ENCODE measurements at regions not wholly inside any gene's neighbourhood (a gene's known extent, or its start where the extent isn't known, plus 50 kb on each side); places are given as distances from the start of the nearest gene placed in this dataset.

DNA sequence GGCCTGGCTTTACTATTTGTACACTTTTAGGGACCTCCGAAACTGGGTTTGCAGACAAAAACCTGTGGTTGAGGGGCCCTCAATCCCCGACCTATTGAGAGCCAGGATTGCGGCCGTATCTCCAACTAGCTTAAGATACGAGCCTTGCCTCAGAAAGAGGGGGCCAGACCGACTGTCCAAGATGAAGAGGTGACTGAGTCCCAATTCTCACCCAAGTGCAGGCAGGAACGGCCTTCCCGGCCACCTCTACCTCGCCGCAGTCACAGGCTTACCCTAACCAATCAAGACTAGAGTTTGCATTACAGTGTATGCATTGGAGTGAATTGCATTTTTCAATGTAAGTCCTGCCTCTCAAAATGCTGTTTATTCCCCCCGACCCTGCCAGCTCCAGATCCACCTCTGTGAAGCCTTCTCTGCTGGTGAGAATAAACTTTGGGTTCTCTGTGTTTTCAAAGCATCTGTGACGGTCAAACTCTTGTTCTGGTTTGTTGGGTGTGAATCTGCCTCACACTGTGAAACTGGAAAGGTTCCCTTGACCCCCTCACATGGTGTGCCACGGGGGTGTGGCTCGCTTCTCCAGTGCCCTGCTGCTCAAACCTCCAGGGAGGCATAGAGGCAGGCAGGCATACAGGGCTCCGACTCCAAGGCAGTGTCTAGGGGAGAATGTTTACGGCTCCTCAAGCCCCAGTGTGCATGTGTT, 62.2 kb upstream of the WLS start:
- DNase-seq, result no peak
- no peaks in the 10 kb centered on the region for H3K4me1 Mint-ChIP-seq (ENCODE audit: low read depth in 2 of 2)
- no peak for ATAC-seq (replicated peaks)
- no peak overlapping the region for H3K27ac Mint-ChIP-seq
- H3K27me3 Mint-ChIP-seq, result no peaks in the 10 kb centered on the region
- no peak overlapping the region for H3K4me3 Mint-ChIP-seq
- peaks cover 8 to 10% of the 10 kb centered on the region in 2 donors for H3K9me3 Mint-ChIP-seq
- no peaks in the 10 kb centered on the region for H3K36me3 Mint-ChIP-seq (ENCODE audit: insufficient read depth)

DNA sequence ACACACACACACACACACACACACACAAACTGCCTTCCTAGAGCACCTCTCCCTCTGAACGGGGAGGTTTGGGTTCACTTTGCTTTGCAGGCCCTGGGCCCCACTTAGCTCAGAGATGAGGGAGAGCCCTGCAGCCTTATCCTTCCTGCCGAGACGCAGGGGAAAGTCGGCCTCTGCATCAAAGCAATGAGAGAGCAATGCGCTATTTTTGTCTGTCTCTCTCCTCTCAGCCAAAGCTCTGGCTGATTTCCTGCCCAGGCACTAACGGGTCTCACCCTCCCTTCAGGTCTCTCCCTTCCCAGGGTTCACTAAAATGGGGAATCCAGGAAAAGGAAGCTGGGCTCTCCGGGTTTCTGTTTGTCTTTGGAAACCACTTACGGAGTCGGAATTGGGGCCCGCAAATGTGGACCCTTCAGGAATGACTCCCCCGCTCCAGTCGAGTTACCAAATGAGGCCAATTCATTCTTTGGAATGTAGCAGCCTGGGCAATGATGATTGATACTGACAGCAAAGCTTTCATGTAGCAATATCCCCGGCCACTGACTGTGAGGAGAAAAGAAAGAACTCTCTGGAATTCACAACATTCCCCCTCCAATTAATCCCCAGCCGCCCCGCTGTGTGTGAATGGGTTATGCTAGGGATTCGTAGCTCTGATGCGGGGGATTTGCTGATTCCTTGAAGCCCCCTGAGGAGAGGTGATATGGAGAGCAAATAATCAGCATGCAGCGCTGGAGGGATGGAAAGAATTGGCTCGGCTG, 61.5 kb upstream of the WLS start:
- DNase-seq, result no peak
- no peak overlapping the region for H3K4me3 Mint-ChIP-seq

DNA sequence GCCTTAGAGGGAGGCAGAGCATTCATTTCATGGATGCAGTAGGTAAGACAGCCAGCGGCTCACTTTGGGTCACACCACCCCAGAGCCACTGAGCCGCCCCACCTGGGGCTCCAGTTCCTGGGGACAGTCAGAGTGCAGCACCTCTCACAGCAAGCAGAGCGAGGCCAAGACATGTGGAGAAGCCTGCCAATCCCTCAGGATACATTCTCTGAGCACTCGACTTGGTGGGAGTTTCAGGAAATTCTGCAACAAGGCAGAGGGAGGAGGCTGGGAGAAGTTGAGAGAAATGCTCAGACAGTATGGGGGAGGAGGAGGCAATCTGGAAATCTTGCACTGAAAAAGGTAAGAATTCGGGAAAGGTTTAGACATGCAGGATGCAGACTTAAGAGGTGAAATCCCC, 60.8 kb upstream of the WLS start:
- Mint-ChIP-seq H3K4me3 (no peak overlapping the region), H3K27me3 (no peaks in the 10 kb centered on the region), H3K9me3 (peaks cover 6 to 10% of the 10 kb centered on the region in 2 donors), H3K4me1 (ENCODE audit: low read depth in 2 of 2) (no peaks in the 10 kb centered on the region), H3K36me3 (ENCODE audit: insufficient read depth) (no peaks in the 10 kb centered on the region), H3K27ac (no peak overlapping the region)
- DNase-seq (no peak), ATAC-seq (replicated peaks) (no peak)

More for the DNA sequence above, 61.5 kb upstream of the WLS start:
- Mint-ChIP-seq H3K9me3 (peaks cover 8 to 10% of the 10 kb centered on the region in 2 donors), H3K36me3 (ENCODE audit: insufficient read depth) (no peaks in the 10 kb centered on the region), H3K27ac (no peak overlapping the region), H3K4me1 (ENCODE audit: low read depth in 2 of 2) (no peaks in the 10 kb centered on the region), H3K27me3 (no peaks in the 10 kb centered on the region)
- no peak for ATAC-seq (replicated peaks)

DNA sequence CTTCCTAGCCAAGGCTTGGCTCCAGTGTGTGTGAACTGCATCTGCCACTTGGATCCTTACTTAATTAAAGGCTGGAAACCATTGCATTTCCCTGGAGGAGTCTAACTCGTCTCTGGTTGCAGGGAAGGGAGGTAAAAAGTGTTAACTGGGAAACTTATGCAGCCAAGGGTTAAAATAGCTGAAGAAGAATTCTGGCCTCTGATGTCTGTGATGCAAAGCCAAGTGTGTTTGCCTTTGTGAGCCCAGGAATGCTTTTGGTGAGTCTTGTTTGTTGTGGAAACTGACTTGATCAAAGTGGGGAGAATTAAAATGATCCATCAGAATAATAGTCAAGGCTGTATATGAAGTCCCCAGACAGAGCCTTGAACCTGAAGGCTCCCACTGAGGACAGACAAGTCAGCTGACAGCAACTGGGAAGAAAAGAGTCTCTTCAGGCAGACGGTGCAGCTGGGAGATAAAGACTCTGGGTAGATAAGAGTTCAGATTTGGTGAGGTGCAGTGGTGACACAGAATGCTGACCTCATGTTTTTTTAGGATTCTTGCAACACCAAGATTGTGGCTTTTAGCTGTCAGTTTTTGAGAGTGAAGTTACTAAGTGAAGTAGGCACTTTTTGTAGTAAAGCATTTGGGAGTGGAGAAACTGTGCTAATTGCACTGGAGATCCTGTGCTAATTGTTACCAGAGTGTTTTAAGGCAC, 59.5 kb upstream of the WLS start:
- Mint-ChIP-seq H3K36me3 (ENCODE audit: insufficient read depth) (no peaks in the 10 kb centered on the region), H3K4me1 (ENCODE audit: low read depth in 2 of 2) (no peaks in the 10 kb centered on the region), H3K4me3 (no peak overlapping the region), H3K27ac (no peak overlapping the region), H3K9me3 (peaks cover 6 to 10% of the 10 kb centered on the region in 2 donors), H3K27me3 (no peaks in the 10 kb centered on the region)
- DNase-seq (no peak), ATAC-seq (replicated peaks) (no peak)

DNA sequence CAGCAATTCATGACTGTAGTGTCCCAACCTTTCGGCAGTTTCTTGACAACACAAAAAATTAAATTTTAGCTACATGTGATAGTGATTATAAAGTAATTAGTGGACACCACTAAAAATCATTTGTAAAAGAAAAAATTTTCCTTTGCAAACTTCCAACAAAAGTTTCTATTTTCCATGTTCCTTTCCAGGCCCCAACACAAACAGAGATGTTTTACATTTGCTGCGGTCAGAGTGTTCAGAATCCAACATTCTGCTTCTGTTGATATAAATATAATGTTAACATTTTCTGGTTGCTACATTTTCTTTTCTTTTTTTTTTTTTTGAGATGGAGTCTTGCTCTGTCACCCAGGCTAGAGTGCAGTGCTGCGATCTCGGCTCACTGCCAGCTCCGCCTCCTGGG, 54.9 kb upstream of the WLS start:
- Mint-ChIP-seq H3K27me3 (no peaks in the 10 kb centered on the region), H3K4me3 (no peak overlapping the region), H3K36me3 (ENCODE audit: insufficient read depth) (no peaks in the 10 kb centered on the region), H3K9me3 (peaks cover 0 to 4% of the 10 kb centered on the region in 2 donors), H3K27ac (no peak overlapping the region), H3K4me1 (ENCODE audit: low read depth in 2 of 2) (no peaks in the 10 kb centered on the region)
- DNase-seq, result no peak
- ATAC-seq (replicated peaks), result no peak

DNA sequence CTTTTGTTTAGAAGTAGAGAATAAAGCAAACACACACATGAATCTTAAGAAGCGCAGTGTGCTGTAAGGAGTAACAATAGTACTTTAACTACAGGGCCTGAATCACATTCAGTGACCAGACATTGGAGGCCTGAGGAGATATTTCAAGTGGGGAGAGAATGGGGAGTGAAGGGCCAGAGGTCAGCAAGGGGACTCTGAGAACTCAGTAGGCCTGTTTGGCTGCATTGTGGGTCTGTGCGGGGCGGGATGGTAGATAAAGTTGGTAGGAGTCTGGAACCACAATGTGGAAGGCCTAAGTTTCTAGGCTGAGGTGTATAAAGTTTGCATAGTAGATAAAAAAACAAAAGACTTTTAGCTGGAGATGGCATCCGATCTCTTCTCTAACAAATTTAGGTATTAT, 52.7 kb upstream of the WLS start:
- H3K4me1 Mint-ChIP-seq (ENCODE audit: low read depth in 2 of 2), result no peaks in the 10 kb centered on the region
- H3K36me3 Mint-ChIP-seq (ENCODE audit: insufficient read depth), result no peaks in the 10 kb centered on the region
- no peak overlapping the region for H3K4me3 Mint-ChIP-seq
- DNase-seq (no peak), ATAC-seq (replicated peaks) (no peak)
- no peaks in the 10 kb centered on the region for H3K27me3 Mint-ChIP-seq
- H3K27ac Mint-ChIP-seq, result no peak overlapping the region
- peaks cover 0 to 5% of the 10 kb centered on the region in 2 donors for H3K9me3 Mint-ChIP-seq

DNA sequence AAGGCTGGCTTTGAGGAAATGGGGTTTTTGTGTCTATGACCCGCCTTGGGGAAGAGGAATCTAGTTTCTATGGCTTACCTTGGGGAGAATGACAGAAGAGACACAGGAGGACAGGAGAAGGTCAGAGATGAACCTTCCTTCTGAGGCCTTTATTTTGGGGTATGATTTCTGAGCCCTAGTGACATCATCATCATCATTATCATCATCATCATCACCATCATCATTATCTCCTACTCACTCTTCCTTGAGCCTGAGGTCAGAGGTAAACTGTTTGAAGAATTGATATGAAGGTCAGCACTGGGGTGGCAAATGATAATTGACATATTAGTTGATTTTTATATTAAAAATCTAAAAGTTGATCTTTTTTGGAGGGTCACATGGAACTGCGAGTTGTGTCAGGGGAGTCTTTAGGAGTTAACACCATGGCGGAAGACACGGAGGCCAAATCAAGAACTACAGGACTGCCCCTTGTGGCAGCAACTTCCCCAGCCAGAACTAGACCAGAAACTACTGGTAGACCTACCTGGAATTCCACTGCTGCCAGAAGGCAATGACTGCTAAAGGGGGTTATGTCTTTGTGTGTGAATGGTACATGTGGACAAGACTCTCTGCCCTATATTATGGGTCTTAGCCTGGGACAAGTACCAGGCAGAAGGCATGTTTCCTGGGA, 49.8 kb upstream of the WLS start:
- DNase-seq (no peak), ATAC-seq (replicated peaks) (no peak)
- no peaks in the 10 kb centered on the region for H3K27me3 Mint-ChIP-seq
- no peaks in the 10 kb centered on the region for H3K4me1 Mint-ChIP-seq (ENCODE audit: low read depth in 2 of 2)
- peaks cover 0 to 5% of the 10 kb centered on the region in 2 donors for H3K9me3 Mint-ChIP-seq
- no peak overlapping the region for H3K27ac Mint-ChIP-seq
- H3K4me3 Mint-ChIP-seq, result no peak overlapping the region
- no peaks in the 10 kb centered on the region for H3K36me3 Mint-ChIP-seq (ENCODE audit: insufficient read depth)
